ENCODE measurements at regions not wholly inside any gene's neighbourhood (a gene's known extent, or its start where the extent isn't known, plus 50 kb on each side); places are given as distances from the start of the nearest gene placed in this dataset.

DNA sequence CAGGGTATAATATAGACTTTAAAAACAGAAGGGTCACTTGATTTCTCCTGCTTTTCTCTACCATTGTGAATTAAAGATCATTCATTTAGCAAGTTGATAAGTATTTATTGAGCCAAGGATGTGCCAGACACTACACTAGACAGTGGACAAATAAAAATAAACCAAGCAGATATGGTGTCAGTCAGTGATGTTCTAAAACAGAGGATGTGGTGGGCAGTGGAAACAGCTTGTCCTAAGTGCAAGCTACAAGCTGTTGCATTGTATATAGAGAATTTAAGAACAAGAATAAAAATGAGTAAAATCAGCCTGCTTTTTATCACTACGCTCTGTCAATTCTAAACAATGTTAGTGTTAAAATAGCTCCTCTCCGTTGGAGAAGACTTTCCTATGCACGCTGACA, 637.3 kb upstream of the GRM7 start:
- no peak for TF ChIP-seq POLR2A (IDR thresholded peaks at IDR 0.05)
- TF ChIP-seq CTCF (IDR thresholded peaks at IDR 0.05): no peak
